HEK293 (cell line): ENCODE measurements at regions not wholly inside any gene's neighbourhood (a gene's known extent, or its start where the extent isn't known, plus 50 kb on each side); places are given as distances from the start of the nearest gene placed in this dataset.

ENCODE experiments used
- MEIS1 ChIP-seq: sonication (generic); formaldehyde crosslinking; IDR thresholded peaks from 2 replicates; pipeline ENCODE4 v1.8.1; 2022; ENCODE audit warnings: missing genetic modification reagents, mild to moderate bottlenecking, borderline replicate concordance
- TF ChIP-seq, protein P1 (sequence below): fragments of 450-650 bp; formaldehyde crosslinking; IDR thresholded peaks from 2 replicates; pipeline ENCODE4 v1.5.1; 2016; ENCODE audit warnings: missing biosample characterization, missing genetic modification characterization

DNA sequence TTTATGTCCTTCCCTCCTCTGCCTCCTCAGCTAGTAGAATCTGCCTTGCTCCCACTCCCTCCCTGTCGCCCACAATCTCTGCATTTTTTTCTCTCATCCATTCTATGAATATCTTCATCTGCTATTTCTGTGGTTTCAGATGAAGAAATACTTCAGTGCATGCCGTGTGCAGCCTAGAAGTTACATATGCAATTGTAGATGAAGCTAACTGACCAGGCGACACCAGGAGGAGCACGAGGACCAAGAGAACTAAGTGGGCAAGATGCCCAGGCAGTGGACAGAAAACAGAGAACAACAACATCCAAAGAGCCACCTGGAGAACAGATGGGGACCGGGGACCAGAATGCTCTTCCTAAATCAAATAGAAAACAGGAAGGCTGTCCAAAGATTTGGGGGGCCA lies 121.4 kb upstream of the ATP11B start:
- TF ChIP-seq, protein P1, sequence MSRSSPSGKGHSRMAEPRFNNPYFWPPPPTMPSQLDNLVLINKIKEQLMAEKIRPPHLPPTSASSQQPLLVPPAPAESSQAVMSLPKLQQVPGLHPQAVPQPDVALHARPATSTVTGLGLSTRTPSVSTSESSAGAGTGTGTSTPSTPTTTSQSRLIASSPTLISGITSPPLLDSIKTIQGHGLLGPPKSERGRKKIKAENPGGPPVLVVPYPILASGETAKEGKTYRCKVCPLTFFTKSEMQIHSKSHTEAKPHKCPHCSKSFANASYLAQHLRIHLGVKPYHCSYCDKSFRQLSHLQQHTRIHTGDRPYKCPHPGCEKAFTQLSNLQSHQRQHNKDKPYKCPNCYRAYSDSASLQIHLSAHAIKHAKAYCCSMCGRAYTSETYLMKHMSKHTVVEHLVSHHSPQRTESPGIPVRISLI (tag by site-specific recombination) = no peak
- TF ChIP-seq MEIS1 (CRISPR knock-in tag) = no peak
